ENCODE measurements at regions not wholly inside any gene's neighbourhood (a gene's known extent, or its start where the extent isn't known, plus 50 kb on each side); places are given as distances from the start of the nearest gene placed in this dataset.
A peak's percentile ranks its signal among the peaks of the same experiment; 100 is the strongest.

GRCh38 chr13:99894840-99895443 is 76.6 kb downstream of the ZIC5 start:
- Histone ChIP-seq H3K23ac (ENCODE audit: insufficient read length, low read depth, low read length) (no peak overlapping the region), H4K8ac (replicated peaks; ENCODE audit: insufficient read length, low read depth, low read length) (no peak overlapping the region), H4K91ac (ENCODE audit: insufficient read length, low read depth, low read length) (no peak overlapping the region), H2BK120ac (ENCODE audit: low read depth, low read length, poor library complexity, severe bottlenecking) (no peak overlapping the region), H3K56ac (ENCODE audit: insufficient read length, low read depth, low read length) (no peak overlapping the region), H2AK5ac (ENCODE audit: insufficient read length, low read length) (no peak overlapping the region), H3K9me3 (ENCODE audit: control insufficient read depth, low read depth, low read length) (no peaks in the 10 kb centered on the region), H3K18ac (ENCODE audit: insufficient read length, low read depth, low read length) (peak overlapping the region; percentile 69), H2AFZ (ENCODE audit: low read length) (no peak overlapping the region), H2BK5ac (ENCODE audit: insufficient read length, low read length) (no peak overlapping the region), H3K27me3 (ENCODE audit: insufficient read depth, low read length) (no peaks in the 10 kb centered on the region), H3K4me1 (ENCODE audit: insufficient read depth, low read length) (no peaks in the 10 kb centered on the region; the same call in 1 of the 2 replicates), H3K79me2 (ENCODE audit: insufficient read depth, low read length) (no peaks in the 10 kb centered on the region), H2BK15ac (ENCODE audit: low read depth, low read length) (no peak overlapping the region), H4K5ac (ENCODE audit: insufficient read length, low read depth, low read length) (no peak overlapping the region), H3K4ac (ENCODE audit: low read depth, low read length) (no peak overlapping the region), H3K4me2 (ENCODE audit: insufficient read depth, insufficient read length, low read length) (no peak overlapping the region), H3T11ph (ENCODE audit: low read length) (no peak overlapping the region), H3K14ac (ENCODE audit: insufficient read depth, low read length) (peak overlapping the region; percentile 89), H2BK12ac (ENCODE audit: insufficient read length, low read depth, low read length) (no peak overlapping the region), H4K20me1 (ENCODE audit: control insufficient read depth, insufficient read depth, insufficient read length) (no peaks in the 10 kb centered on the region), H3K23me2 (ENCODE audit: insufficient read length, low read depth, low read length, poor library complexity, severe bottlenecking) (peaks cover 9% of the 10 kb centered on the region), H3K9ac (ENCODE audit: extremely low read depth, insufficient read length, low read length) (no peak overlapping the region), H3K79me1 (ENCODE audit: insufficient read depth, low read depth, low read length, poor library complexity, severe bottlenecking) (no peaks in the 10 kb centered on the region), H2BK20ac (ENCODE audit: low read depth, low read length, poor library complexity, severe bottlenecking) (no peak overlapping the region), H3K27ac (ENCODE audit: insufficient read length, low read depth, low read length) (no peak overlapping the region)
- no CpG with 5 or more reads among the region's 33 CpGs for WGBS (ENCODE audit: extremely low coverage, insufficient read length, low lambda C conversion rate)
- peaks cover 58 to 66% of the 10 kb centered on the region in 2 experiments for H3K4me1 Mint-ChIP-seq
- H3K4me3 Mint-ChIP-seq: peak overlapping the region in 1 of 2 experiments; percentile 48; a peak in 3 of 5 replicates
- peaks cover 0 to 3% (median 0%) of the 10 kb centered on the region in 3 experiments; a peak in 2 of 7 replicates for H3K36me3 Mint-ChIP-seq (ENCODE audit: insufficient read depth in 1 of 3, low read depth in 3 of 3)
- no peak for TF ChIP-seq CTCF (conservative IDR thresholded peaks at IDR 0.05)
- peak overlapping the region in 2 of 3 experiments; percentile 29 to 80; a peak in 5 of 7 replicates for H3K27ac Mint-ChIP-seq
- no peaks in the 10 kb centered on the region; a peak in 2 of 5 replicates for H3K9me3 Mint-ChIP-seq
- H3K27me3 Mint-ChIP-seq (ENCODE audit: low read depth): peaks cover 18% of the 10 kb centered on the region
- DNase-seq: no peak

Measured in H9 (cell line).